ENCODE measurements at regions not wholly inside any gene's neighbourhood (a gene's known extent, or its start where the extent isn't known, plus 50 kb on each side); places are given as distances from the start of the nearest gene placed in this dataset.

DNA sequence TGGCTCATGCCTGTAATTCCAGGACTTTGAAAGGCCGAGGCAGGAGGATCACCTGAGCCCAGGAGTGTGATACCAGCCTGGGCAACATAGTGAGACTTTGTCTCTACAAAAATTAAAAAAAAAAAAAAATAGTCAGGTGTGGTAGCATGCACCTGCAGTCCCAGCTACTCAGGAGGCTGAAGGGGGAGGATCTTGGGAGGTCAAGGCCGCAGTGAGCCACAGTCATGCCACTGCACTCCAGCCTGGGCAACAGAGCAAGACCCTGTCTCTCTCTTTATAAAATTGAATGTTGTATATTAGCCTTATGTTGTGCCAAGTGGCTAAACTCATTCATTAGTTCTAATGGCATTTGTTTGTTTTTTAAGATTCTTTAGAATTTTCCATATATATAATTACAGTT is 207.7 kb upstream of the COPS8 start:
- Histone ChIP-seq H3K4me3 (no peak overlapping the region), H3K27ac (no peak overlapping the region)
- intact Hi-C loops (cut with DNase I; ENCODE audit: low total_unique reads) = no loop called here

DNA sequence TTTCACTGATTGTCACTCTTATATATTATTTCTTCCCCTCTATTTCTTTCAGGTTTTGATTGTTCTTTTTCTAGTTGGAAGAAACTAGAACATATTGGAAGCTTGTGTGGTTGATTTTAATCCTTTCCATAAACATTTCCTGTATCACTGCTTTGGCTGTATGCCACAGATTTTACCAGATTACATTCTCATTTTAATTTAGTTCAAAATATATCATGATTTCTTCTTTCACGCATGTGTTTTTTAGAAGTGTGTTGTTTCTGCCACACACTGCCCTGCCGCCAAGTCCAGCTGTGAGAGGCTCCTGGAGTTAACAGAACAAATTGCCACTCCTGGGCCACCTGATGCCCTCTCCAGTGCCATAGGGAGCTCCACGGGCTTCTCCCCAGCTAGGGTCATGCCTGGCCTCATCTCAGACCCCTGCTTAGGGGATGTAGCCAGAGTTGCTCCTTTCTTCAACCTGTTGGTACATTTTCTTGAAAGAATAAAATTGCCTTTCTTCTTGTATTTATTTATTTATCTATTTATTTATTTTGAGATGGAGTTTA is 206.2 kb upstream of the COPS8 start:
- 65 to 82% (median 76%) methylated on average over 3 of the region's 3 CpGs for WGBS, 5 donors
- TF ChIP-seq POLR2A (IDR thresholded peaks at IDR 0.05) (no peak), EP300 (IDR thresholded peaks at IDR 0.05) (no peak), POLR2AphosphoS5 (IDR thresholded peaks at IDR 0.05) (no peak)
- TF ChIP-seq, protein P1, sequence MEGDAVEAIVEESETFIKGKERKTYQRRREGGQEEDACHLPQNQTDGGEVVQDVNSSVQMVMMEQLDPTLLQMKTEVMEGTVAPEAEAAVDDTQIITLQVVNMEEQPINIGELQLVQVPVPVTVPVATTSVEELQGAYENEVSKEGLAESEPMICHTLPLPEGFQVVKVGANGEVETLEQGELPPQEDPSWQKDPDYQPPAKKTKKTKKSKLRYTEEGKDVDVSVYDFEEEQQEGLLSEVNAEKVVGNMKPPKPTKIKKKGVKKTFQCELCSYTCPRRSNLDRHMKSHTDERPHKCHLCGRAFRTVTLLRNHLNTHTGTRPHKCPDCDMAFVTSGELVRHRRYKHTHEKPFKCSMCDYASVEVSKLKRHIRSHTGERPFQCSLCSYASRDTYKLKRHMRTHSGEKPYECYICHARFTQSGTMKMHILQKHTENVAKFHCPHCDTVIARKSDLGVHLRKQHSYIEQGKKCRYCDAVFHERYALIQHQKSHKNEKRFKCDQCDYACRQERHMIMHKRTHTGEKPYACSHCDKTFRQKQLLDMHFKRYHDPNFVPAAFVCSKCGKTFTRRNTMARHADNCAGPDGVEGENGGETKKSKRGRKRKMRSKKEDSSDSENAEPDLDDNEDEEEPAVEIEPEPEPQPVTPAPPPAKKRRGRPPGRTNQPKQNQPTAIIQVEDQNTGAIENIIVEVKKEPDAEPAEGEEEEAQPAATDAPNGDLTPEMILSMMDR (IDR thresholded peaks at IDR 0.05) = no peak
- H3K4me1 ChIP-seq = no peaks in the 10 kb centered on the region
- no peak overlapping the region for H3K27ac ChIP-seq
- H3K36me3 ChIP-seq = no peaks in the 10 kb centered on the region
- intact Hi-C loops (cut with DNase I; ENCODE audit: low total_unique reads) = no loop called here
- no peaks in the 10 kb centered on the region for H3K27me3 ChIP-seq
- no peak for DNase-seq
- no peak overlapping the region for H3K4me3 ChIP-seq
- H3K9me3 ChIP-seq = no peaks in the 10 kb centered on the region

More for the DNA sequence above, 207.7 kb upstream of the COPS8 start:
- Histone ChIP-seq H3K27me3 (no peaks in the 10 kb centered on the region), H3K4me1 (no peaks in the 10 kb centered on the region), H3K9me3 (no peaks in the 10 kb centered on the region), H3K36me3 (no peaks in the 10 kb centered on the region)
- TF ChIP-seq POLR2AphosphoS5 (IDR thresholded peaks at IDR 0.05) = no peak
- TF ChIP-seq POLR2A (IDR thresholded peaks at IDR 0.05) = no peak
- TF ChIP-seq EP300 (IDR thresholded peaks at IDR 0.05) = no peak
- TF ChIP-seq, protein P1 (IDR thresholded peaks at IDR 0.05) = no peak
- no peak for DNase-seq
- WGBS, 5 donors = 94 to 99% (median 96%) methylated on average over 2 of the region's 2 CpGs

DNA sequence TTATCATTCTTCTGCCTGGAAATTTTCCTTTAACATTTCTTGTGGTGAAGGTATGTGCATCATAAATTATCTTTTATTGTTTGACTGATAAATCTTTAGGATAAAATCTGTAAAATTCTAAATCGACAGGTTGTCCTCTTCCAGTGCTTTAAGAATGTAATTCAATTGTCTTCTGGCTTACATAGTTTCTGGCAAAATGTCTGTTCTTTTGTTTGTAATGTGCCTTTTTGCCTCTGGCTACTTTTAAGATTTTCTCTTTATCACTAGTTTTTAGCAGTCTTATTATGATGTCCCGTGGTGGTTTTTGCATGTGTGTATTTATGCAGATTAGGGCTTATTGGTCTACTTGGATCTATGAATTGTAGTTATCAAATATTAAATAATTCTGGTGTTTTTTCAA is 203.6 kb upstream of the COPS8 start:
- Histone ChIP-seq H3K4me1 (no peaks in the 10 kb centered on the region), H3K4me3 (no peak overlapping the region), H3K27me3 (no peaks in the 10 kb centered on the region), H3K9me3 (no peaks in the 10 kb centered on the region), H3K27ac (no peak overlapping the region), H3K36me3 (no peaks in the 10 kb centered on the region)
- no peak for TF ChIP-seq POLR2A (IDR thresholded peaks at IDR 0.05)
- TF ChIP-seq, protein P1 (IDR thresholded peaks at IDR 0.05) = no peak
- no peak for TF ChIP-seq POLR2AphosphoS5 (IDR thresholded peaks at IDR 0.05)
- TF ChIP-seq EP300 (IDR thresholded peaks at IDR 0.05) = no peak
- no peak for DNase-seq
- 83 to 91% (median 87%) methylated on average over 2 of the region's 2 CpGs for WGBS, 5 donors
- intact Hi-C loops (cut with DNase I; ENCODE audit: low total_unique reads) = no loop called here

DNA sequence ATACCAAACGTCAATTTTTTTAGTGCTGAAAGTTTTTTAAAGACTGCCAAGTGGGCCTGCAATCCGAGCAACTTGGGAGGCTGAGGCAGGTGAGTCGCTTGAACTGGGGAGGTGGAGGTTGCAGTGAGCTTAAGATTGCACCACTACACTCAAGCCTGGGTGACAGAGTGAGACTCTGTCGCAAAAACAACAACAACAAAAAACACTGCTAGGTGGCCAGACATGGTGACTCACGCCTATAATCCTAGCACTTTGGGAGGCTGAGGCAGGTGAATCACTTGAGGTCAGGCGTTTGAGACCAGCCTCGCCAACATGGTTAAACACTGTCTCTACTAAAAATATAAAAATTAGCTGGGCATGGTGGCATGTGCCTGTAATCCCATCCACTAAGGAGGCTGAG is 202.8 kb upstream of the COPS8 start:
- TF ChIP-seq EP300 (IDR thresholded peaks at IDR 0.05) = no peak
- TF ChIP-seq, protein P1 (IDR thresholded peaks at IDR 0.05) = no peak
- TF ChIP-seq POLR2AphosphoS5 (IDR thresholded peaks at IDR 0.05) = no peak
- TF ChIP-seq POLR2A (IDR thresholded peaks at IDR 0.05) = no peak
- Histone ChIP-seq H3K4me1 (peaks cover 5 to 6% (median 6%) of the 10 kb centered on the region in 4 donors), H3K27ac (no peak overlapping the region), H3K4me3 (no peak overlapping the region), H3K27me3 (no peaks in the 10 kb centered on the region), H3K9me3 (no peaks in the 10 kb centered on the region), H3K36me3 (no peaks in the 10 kb centered on the region)
- 85 to 93% (median 87%) methylated on average over 7 of the region's 7 CpGs for WGBS, 5 donors
- DNase-seq = no peak
- intact Hi-C loops (cut with DNase I; ENCODE audit: low total_unique reads) = no loop called here
